GM19351 (cell line): ENCODE measurements at regions not wholly inside any gene's neighbourhood (a gene's known extent, or its start where the extent isn't known, plus 50 kb on each side); places are given as distances from the start of the nearest gene placed in this dataset.
"Not testable (repeated sequence)": the region's sequence is repeated elsewhere in the genome, so short reads cannot be mapped to it uniquely, and the experiment has no call there.

Experiments used
- ATAC-seq: cut with Tn5 transposase; IDR thresholded peaks from one replicate; pipeline ENCODE4 v1.9.1; 2021; ENCODE audit warnings: mild to moderate bottlenecking, moderate library complexity; ENCODE audit not compliant: unreplicated experiment

GRCh38 chr3:168977716-168978374 lies 685.7 kb downstream of the MECOM start:
- no peak for ATAC-seq

- ATAC-seq = peak; percentile 64
Measured at GRCh38 chr3:168976969-168977368, 686.5 kb downstream of the MECOM start.

GRCh38 chr3:168975576-168975975 lies 687.9 kb downstream of the MECOM start:
- no peak for ATAC-seq

GRCh38 chr3:168974617-168975403 lies 688.7 kb downstream of the MECOM start:
- ATAC-seq = no peak

- no peak for ATAC-seq
Measured at GRCh38 chr3:168973897-168974296, 689.6 kb downstream of the MECOM start.

- no peak for ATAC-seq
Measured at GRCh38 chr3:168973206-168973605, 690.3 kb downstream of the MECOM start.

- no peak for ATAC-seq
Measured at GRCh38 chr3:168968609-168969008, 694.9 kb downstream of the MECOM start.

- ATAC-seq = no peak
Measured at GRCh38 chr3:168964736-168965135, 698.8 kb downstream of the MECOM start.

- no peak for ATAC-seq
Measured at GRCh38 chr3:168961271-168961670, 702.2 kb downstream of the MECOM start.

- ATAC-seq = no peak
Measured at GRCh38 chr3:168959731-168960130, 703.8 kb downstream of the MECOM start.

- no peak for ATAC-seq
Measured at GRCh38 chr3:168958466-168958865, 705.0 kb downstream of the MECOM start.

- ATAC-seq = no peak
Measured at GRCh38 chr3:168956076-168956475, 707.4 kb downstream of the MECOM start.

- ATAC-seq = no peak
Measured at GRCh38 chr3:168952551-168952950, 711.0 kb downstream of the MECOM start.

- no peak for ATAC-seq
Measured at GRCh38 chr3:168951884-168952283, 711.6 kb downstream of the MECOM start.

- ATAC-seq = no peak
Measured at GRCh38 chr3:168951368-168951767, 712.1 kb downstream of the MECOM start.

GRCh38 chr3:168950622-168951021 lies 712.9 kb downstream of the MECOM start:
- no peak for ATAC-seq

GRCh38 chr3:168939651-168940238 lies 723.8 kb downstream of the MECOM start:
- no peak for ATAC-seq

GRCh38 chr3:168933614-168934013 lies 729.9 kb downstream of the MECOM start:
- no peak for ATAC-seq

GRCh38 chr3:168929997-168930396 lies 733.5 kb downstream of the MECOM start:
- ATAC-seq = not testable (repeated sequence)

GRCh38 chr3:168926426-168926825 lies 737.1 kb downstream of the MECOM start:
- ATAC-seq = no peak

GRCh38 chr3:168925568-168925967 lies 737.9 kb downstream of the MECOM start:
- no peak for ATAC-seq

GRCh38 chr3:168914662-168915061 lies 748.9 kb downstream of the MECOM start:
- no peak for ATAC-seq
